ENCODE measurements at regions not wholly inside any gene's neighbourhood (a gene's known extent, or its start where the extent isn't known, plus 50 kb on each side); places are given as distances from the start of the nearest gene placed in this dataset.
"Not testable (repeated sequence)": the region's sequence is repeated elsewhere in the genome, so short reads cannot be mapped to it uniquely, and the experiment has no call there.

GRCh38 chr21:9695759-9696158 is 825.6 kb upstream of the TPTE start:
- DNase-seq (ENCODE audit: low read depth in 2 of 2): not testable (repeated sequence)

- DNase-seq (ENCODE audit: low read depth in 2 of 2): not testable (repeated sequence)
Measured at GRCh38 chr21:9697751-9698150, 823.6 kb upstream of the TPTE start.

DNA sequence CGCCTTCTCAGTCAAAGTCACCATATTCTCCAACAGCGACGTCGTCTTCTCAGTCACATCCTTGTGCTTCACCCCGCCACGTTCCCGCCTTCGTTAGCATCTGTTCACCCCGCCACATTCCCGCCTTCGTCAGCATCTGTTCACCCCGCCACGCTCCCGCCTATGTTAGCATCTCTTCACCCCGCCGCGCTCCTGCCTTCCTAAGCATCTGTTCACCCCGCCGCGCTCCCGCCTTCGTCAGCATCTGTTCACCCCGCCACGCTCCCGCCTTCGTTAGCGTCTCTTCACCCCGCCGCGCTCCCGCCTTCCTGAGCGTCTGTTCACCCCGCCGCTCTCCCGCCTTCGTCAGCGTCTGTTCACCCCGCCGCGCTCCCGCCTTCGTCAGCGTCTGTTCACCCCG is 816.4 kb upstream of the TPTE start:
- not testable (repeated sequence) for DNase-seq (ENCODE audit: low read depth in 2 of 2)

DNA sequence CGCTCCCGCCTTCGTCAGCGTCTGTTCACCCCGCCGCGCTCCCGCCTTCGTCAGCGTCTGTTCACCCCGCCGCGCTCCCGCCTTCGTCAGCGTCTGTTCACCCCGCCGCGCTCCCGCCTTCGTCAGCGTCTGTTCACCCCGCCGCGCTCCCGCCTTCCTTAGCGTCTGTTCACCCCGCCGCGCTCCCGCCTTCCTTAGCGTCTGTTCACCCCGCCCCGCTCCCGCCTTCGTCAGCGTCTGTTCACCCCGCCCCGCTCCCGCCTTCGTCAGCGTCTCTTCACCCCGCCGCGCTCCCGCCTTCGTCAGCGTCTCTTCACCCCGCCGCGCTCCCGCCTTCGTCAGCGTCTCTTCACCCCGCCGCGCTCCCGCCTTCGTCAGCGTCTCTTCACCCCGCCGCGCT is 815.9 kb upstream of the TPTE start:
- not testable (repeated sequence) for DNase-seq (ENCODE audit: low read depth in 2 of 2)

GRCh38 chr21:9724542-9724941 is 796.8 kb upstream of the TPTE start:
- not testable (repeated sequence) for DNase-seq (ENCODE audit: low read depth in 2 of 2)

DNA sequence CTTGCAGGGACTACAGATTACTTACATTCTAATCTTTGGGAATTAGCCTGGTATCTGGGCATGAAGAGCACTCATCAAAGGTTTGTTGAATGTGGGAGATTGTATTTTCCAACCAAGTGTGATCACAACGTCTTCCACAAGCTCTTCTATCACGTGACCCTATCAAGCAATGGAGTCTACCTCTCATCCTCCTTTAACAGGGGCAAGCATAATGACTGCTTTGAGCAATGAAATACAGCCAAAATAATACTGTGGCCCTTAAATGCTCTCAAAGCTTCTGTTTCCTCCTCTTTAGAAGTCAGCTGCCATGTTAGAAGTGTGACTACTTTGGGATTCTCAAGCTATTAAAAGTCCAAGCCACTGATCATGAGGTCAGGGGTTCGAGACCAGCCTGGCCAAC is 794.2 kb upstream of the TPTE start:
- not testable (repeated sequence) for DNase-seq (ENCODE audit: low read depth in 2 of 2)

DNA sequence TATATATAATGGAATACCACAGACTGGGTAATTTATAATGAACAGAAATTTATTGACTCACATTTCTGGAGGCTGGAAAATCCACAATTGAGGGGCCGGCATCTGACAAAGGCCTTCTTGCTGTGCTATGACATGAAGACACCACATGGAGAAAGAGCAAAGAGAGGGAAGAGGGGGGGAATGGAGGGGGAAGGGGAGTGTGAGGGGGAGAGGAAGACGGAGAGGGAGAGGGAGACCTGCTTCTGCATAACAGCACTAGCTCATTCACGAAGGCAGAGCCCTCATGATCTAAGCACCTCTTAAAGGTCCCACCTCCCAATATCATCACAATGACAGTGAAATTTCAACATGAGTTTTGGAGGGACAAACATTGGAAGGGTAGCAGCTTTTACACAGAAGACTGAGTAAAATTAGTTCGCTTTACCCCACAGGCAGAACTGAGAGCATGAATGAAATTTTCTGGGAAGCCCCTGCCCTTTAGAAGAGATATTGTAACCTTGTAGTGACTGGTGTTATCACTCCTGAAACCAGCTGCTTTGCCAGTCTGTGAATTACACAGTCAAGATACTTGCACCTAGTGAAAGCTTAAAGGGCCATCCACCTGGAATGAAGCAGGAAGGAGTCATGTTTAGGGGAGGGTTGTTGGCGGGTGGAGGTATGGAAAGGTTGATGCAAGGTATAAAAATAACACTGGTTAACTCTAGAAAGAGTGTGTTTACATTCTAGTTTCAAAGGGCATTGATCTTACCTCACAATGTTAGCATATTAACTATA is 793.0 kb upstream of the TPTE start:
- not testable (repeated sequence) for DNase-seq (ENCODE audit: low read depth in 2 of 2)

DNA sequence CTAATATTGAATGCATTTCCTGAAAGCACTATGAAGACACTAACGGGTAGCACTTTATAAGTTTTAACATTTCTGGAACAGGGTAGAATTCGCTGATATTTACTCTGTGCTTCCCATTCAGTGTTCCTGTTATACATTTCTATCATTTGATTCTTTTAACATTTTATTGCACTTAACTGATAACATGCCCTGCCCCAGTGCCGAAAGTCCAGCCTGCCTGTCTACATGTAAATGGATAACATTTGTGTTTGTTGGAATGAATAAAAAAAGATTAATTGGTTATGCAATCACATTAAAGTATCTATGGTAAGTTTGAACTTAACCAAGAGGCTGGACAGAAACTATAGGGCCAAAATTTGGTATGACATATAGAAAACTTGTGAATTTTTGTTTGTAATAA is 790.5 kb upstream of the TPTE start:
- no peak for DNase-seq (ENCODE audit: low read depth in 2 of 2)

- not testable (repeated sequence) for DNase-seq (ENCODE audit: low read depth in 2 of 2)
Measured at GRCh38 chr21:9731317-9731716, 790.1 kb upstream of the TPTE start.

DNA sequence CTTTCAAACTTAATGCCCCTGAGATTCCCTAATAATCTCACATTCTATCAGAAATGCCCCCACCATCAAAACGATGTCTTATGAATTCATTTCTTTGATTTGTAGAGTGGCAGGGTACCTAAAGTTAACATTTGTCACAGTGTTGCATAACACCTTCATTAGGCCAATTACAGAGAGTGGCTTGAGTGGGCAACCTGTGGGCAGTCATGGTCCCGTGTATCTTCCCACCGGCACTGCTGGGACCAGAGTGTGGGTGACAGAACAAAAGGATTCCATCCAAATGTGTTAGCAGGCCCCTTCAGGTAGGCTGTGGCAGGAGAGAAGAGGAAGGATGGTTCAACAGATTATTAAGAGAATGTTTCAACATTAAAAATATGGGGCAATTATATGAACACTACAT is 788.8 kb upstream of the TPTE start:
- not testable (repeated sequence) for DNase-seq (ENCODE audit: low read depth in 2 of 2)

DNA sequence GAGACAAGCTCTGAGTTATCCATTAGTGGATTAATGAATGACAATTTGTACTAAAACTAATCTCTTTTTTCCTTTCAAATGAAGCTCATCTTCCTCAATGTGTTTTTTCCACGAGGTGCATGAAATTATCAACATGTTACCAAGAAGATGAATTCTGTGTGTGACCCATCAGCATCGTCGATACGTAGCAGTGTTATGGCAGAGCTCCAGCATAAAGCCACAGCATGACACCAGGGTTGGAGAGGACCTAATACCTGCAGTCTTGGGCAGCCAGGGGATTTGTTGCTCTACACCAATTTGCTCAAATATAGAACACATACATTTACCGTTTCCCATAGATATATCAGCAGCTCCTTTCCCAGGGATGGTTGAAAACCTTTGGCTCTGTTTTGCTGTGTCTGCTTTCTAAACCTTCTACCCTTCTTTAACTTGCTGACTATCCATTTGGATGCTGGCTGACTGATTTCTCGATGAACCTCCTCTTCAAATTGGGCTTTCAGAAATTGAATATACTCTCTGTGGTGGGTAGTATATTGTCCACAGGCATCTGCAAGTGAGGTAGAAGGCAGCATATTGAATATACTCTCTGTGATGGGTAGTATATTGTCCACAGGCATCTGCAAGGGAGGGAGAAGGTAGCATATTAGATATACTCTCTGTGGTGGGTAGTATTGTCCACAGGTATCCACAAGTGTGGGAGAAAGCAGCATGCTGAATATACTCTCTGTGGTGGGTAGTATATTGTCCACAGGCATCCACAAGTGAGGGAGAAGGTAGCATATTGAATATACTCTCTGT is 787.4 kb upstream of the TPTE start:
- not testable (repeated sequence) for DNase-seq (ENCODE audit: low read depth in 2 of 2)

DNA sequence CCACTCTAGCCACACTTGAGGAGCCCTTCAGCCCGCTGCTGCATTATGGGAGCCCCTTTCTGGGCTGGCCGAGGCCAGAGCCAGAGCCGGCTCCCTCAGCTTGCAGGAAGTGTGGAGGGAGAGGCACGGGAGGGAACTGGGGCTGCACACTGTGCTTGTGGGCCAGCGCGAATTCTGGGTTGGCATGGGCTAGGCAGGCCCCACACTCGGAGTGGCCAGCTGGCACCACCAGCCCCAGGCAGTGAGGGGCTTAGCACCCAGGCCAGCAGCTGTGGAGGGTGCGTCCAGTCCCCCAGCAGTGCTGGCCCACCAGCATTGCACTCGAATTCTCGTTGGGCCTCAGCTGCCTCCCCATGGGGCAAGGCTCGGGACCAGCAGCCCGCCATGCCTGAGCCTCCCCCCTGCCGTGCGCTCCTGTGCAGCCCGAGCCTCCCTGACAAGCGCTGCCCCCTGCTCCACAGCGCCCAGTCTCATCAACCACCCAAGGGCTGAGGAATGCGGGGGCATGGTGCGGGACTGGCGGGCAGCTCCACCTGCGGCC is 785.9 kb upstream of the TPTE start:
- DNase-seq (ENCODE audit: low read depth in 2 of 2): no peak

GRCh38 chr21:9737301-9737700 is 784.1 kb upstream of the TPTE start:
- DNase-seq (ENCODE audit: low read depth in 2 of 2): not testable (repeated sequence)

DNA sequence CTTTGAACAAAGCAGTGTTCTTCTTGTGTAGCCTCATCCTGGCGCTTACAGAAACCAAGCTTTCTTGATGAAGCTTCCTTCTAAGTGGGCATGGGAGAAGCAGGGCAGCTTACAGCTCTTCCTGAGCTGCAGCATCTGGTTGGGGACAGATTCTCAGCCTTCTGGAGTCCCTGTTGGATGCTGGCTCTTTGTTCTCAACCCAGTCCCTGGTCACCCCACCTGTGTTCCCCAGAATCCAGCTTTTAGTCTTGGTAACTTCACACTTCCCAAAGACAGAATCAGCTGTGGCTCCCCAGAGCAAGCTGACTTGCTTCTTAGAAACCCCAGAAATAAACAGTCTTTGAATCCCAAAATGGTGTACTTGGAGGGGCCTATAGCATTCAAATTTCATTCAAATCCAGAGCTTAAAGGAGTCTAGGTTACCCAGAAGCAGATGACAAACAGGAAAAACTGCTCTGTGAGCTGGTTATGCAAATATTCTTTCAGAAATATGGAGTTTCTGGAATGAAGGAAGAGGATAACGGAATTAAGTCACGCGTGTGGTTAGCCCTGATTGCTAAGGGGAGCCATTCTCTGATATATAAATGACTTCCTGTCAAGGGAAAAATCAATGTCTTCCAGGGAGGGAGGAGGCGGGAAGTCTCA is 783.4 kb upstream of the TPTE start:
- not testable (repeated sequence) for DNase-seq (ENCODE audit: low read depth in 2 of 2)

GRCh38 chr21:9738527-9738926 is 782.9 kb upstream of the TPTE start:
- no peak for DNase-seq (ENCODE audit: low read depth in 2 of 2)

DNA sequence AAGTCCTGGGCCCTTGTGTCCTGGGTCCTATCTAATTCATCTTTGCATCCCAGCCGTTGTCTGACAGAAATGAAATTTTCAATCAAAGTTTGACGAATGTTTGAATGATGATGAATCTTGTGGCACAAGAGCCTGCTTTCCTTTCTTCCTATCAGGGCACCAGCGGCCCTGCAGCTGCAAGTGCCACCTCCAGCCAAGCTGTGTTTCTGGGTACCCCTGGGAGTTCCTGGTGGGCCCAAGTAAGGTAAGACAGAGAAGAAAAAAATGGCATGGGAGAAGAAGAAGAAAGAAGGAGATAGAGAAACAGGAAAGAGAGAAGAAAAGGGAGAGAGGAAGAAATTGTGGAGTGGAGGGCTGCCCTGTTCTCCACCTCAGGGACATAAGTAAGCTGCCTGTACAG is 782.1 kb upstream of the TPTE start:
- no peak for DNase-seq (ENCODE audit: low read depth in 2 of 2)

- DNase-seq (ENCODE audit: low read depth in 2 of 2): not testable (repeated sequence)
Measured at GRCh38 chr21:9740177-9740941, 781.0 kb upstream of the TPTE start.

DNA sequence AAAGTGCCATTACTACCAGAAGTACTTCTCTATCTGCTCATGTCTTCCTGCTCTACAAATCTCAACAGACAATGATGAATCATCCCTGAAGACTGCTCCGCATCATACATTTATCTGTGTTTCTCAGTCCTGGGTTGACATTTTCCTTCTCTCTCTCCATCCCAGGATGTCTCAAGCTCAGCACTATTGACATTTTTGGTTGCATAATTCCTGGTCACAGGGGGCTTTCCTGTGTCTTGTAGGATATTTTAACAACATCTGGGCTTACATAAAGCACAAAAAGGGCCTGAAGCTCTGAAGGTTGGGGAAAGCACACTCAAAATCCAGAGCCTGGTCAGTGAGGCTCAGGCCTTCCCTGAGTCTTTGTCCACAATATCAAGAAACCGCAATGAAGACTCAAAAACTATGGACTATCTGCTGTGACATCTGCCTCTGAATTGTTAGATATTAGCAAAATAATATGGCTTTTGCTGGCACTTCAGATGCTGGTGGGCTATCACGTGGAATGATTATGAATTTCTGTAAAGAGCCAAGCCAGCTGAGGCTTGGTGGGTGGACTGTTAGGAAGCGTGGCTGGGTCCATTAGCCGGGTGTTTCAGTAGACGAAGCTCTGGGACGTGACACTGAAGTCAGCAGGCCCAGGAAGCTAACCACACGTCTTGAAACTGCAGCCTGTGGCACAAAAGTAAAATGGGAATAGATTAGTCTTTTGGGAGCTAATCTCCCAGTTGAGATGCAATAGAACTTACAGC is 780.2 kb upstream of the TPTE start:
- DNase-seq (ENCODE audit: low read depth in 2 of 2): not testable (repeated sequence)

- DNase-seq (ENCODE audit: low read depth in 2 of 2): not testable (repeated sequence)
Measured at GRCh38 chr21:9743566-9743965, 777.8 kb upstream of the TPTE start.

DNA sequence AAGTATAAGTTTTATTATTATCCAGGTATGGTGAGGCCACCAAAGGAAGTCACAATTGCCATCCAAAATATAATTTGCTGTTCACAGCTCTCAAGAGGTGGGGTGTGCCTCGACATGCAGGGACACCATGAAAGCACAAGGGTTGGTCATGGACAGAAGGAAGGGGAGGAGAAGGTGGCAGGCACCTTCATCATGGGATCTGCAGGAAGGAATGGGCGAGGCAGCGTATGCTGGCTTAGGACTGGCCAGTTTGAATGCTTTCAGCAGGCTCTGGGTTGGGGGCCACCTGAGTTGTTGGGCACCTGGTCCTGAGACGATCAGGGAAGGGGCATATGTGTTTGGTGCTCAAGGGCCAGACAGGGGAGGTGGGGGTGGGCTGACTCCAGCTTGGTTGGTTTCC is 777.2 kb upstream of the TPTE start:
- DNase-seq (ENCODE audit: low read depth in 2 of 2): not testable (repeated sequence)
